ENCODE measurements at regions not wholly inside any gene's neighbourhood (a gene's known extent, or its start where the extent isn't known, plus 50 kb on each side); places are given as distances from the start of the nearest gene placed in this dataset.

- no peak for ATAC-seq
These were observed 135.4 kb upstream of the LARGE1 start for GRCh38 chr22:34055525-34056200.

GRCh38 chr22:34057726-34058125, 137.4 kb upstream of the LARGE1 start:
- no peak for ATAC-seq

DNA sequence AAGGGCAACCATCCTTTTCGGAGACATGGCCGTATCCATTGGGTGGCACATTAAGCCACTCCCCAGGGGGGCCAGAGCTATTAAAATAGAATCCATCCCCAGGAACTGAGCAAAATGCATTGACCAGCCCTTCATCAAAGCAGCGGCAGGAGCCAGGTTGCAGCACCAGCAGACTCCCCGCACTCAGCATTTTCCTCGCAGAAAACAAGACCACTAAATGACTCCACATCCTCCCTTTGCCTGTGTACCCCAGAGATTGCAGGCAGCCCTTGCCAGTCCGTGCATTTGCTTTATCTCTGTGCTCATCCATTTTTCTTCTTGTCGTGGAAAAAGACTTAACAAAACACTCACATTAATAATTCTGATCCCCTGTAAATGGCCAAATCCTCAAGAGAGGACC, 144.4 kb upstream of the LARGE1 start:
- no peak for ATAC-seq

GRCh38 chr22:34067031-34067430, 146.8 kb upstream of the LARGE1 start:
- ATAC-seq: no peak

DNA sequence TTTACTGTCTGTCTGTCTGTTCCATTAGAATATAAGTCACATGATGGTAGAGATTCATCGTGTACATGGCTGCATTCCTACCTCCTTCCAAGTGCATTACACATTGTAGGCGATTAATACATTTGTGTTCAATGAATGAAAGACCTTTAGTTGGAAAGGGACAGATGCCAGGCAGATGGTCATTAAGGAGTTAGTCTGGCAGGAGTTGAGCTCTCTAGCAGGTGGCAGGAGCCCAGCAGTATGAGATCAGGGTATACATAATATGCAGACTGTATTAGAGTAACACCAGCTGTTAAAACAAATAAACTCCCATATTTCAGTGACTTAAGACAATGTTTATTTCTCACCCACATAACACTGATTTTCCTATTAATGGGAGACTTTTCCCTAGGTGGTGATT, 147.7 kb upstream of the LARGE1 start:
- ATAC-seq: no peak

- ATAC-seq: no peak
These were observed 149.8 kb upstream of the LARGE1 start for GRCh38 chr22:34070051-34070450.

DNA sequence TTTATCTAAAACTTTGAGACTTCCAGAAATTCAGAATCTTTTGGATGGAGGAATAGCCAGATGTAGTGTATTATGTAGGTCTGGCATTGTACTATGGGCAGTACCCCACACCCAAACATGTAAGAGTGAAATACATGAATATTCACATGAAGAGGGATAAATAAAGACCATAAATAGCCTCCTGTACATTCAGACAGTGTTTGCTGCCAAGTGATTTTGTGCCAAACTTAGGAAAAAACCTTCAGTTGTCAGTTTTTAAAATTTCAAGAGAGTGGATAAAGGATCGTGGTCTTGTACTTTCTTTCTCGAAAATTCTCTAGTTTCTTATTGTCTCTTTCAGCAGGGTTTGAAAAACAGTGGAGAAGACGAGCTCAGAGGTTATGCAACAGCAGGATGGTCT, 150.3 kb upstream of the LARGE1 start:
- ATAC-seq: no peak

DNA sequence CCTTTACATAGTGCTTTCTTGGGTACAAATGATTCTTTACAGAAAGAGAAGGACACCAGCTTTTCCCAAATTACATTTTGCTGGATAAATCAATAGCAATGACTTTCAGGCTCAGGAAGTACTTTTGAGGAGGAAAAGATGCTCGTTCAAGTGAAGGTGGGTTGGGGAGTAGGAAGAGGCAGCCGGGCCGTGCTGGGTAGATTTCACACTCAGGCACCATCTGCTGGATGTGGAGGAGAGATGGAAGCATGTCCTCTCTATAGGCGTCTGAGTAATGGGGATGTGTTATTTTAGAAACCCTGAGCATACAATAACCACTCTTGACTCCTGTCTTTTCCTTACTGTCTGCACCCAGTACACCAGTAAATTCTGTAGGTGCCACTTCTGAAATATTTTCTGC, 152.3 kb upstream of the LARGE1 start:
- no peak for ATAC-seq

- ATAC-seq: no peak
These were observed 160.2 kb upstream of the LARGE1 start for GRCh38 chr22:34080433-34080832.

- ATAC-seq: no peak
These were observed 176.5 kb upstream of the LARGE1 start for GRCh38 chr22:34096770-34097169.

DNA sequence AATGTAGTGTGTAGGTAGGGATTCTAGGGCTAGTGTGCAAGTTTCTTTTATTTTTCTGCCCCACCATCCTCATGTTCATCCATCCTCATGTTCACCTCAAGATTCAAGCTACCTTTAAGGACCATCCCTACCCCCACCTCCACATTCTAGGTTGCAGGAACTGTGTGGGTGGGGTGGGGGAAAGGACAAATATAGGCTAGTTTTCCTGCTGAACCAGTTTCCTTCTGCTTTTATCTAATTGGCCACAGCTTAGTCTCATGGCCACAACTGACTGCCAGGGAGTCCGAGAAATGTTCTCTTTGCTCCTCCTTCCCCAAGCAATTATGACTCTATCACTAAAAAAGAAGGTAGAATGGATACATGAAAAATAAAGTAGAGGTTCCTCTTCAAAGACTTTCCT, 179.0 kb upstream of the LARGE1 start:
- no peak for ATAC-seq

- ATAC-seq: no peak
These were observed 182.4 kb upstream of the LARGE1 start for GRCh38 chr22:34102633-34103032.

DNA sequence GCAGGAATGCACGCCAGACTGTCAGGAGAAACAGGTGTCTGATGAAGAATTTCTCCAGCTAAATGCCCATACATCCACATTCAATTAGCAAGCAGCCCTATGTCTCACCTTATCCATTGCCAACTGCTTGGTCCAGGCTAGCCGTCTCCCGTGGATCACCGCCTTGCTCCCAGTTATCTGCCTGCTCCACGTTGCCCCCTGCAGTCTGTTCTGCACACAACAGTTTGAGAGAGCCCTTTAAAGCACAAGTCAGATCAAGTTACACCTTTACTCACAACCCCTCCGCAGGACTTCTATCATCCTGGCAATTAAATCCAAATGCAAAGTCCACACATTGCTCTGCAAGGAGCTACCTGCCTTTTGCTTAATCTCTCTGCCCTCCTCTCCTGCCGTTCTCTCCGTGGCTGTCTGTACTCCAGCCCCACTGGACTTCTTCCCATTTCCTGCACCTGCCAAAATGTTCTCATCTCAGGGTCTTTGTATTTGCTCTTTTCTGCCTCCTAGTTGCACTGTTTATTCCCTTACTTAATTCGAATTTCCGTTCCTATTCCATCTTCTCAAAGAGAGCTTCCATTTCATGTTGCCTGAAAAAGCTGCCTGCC, 185.3 kb upstream of the LARGE1 start:
- no peak for ATAC-seq

- no peak for ATAC-seq
These were observed 187.9 kb upstream of the LARGE1 start for GRCh38 chr22:34108168-34108567.

DNA sequence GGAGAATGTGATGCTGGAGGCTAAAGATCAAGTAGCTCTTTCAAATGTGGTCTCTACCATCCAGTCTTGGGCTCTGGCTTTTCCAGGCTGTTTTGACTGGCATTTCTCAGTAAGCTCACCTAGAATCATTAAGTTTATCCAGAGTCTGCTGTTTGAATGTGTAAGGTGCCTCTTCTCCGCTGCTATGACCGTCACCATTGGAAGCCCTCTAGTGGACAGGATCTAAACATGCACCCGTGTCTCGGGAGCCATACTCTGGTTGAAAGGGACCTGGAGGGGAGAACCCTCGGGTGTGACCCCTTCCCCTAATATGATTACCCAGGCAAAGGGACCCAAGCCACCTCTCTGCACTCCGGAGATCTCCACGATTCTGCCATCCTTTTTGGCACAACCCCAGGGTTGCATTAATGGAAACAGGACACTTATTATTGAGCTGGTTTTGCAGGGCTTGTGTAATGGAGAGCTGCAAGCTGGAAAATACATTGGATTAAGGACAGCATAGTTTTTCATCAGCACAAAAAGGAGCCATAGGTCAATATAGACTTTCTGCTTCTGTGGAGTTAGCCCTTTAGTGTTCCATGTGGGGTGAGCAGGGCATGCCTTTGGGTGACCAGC, 191.0 kb upstream of the LARGE1 start:
- no peak for ATAC-seq

GRCh38 chr22:34113381-34113780, 193.1 kb upstream of the LARGE1 start:
- ATAC-seq: no peak

- no peak for ATAC-seq
These were observed 194.1 kb upstream of the LARGE1 start for GRCh38 chr22:34114406-34114805.

- ATAC-seq: no peak
These were observed 195.4 kb upstream of the LARGE1 start for GRCh38 chr22:34115722-34116121.

- ATAC-seq: no peak
These were observed 195.8 kb upstream of the LARGE1 start for GRCh38 chr22:34116126-34116525.

DNA sequence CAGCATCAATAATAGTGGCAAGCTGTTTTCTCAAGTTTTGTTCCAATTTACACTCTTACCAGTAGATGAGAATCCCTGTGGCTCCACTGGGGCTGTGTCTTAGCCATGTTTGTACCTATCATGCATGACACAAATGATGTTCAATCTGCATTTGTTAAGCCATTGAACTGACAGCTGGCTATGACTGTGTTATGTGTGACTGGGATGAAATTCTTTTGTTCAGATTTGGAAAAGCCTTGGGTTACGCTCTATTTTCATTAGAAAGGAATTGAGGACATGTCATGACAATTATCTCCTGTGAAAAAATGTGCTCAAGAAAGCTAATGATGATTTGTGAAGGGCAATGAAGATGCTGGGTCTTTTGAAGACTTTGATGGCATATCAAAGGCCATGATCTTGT, 201.8 kb upstream of the LARGE1 start:
- no peak for ATAC-seq

GRCh38 chr22:34129691-34130486, 209.6 kb upstream of the LARGE1 start:
- no peak for ATAC-seq

DNA sequence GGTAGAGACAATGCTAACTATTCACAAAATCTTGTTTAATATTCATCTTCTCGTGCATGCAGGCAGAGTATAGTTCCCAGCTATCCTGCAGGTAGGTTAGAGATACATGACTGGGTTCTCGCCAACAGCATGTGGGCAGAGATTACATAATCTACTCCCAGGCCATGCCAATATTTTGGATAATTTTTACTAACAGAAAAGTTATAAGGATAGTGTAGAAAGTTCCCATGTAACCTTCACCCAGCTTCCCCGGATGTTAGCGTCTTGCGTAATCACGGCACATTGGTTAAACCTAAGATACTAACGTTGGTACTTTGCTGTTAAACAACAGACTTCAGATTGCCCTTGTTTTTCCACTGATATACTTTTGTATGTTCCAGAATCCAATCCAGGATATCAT, 215.5 kb upstream of the LARGE1 start:
- ATAC-seq: no peak

DNA sequence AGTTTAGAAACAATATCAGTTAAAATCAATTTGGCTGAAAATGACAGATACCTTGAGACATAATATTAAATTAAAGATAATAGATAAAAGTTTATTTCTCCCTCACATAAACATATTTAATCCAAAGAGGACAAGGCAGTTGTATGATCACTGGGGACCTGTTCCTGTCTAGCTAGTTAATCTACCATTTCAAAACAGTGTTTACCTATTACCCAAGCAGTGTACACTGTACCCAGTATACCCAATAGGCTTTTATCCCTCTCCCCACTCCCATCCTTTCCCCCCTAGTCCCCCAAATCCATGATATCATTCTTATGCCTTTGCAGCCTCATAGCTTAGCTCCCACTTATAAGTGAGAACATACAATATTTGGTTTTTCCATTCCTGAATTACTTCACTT, 229.7 kb upstream of the LARGE1 start:
- no peak for ATAC-seq

DNA sequence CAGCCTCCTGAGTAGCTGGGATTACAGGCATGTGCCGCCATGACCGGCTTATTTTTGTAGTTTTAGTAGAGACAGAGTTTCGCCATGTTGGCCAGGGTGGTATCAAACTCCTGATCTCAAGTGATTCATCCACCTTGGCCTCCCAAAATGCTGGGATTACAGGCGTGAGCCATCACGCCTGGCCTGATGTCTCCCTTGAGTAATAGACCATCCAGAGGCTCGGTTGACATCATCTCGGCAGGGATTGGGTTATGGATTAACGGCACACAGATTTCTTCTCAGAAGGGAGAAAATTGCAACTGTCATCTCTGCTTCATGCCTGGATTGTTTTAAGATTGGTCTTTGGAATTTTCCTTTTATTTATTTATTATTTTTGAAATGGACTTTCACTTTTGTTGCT, 239.2 kb upstream of the LARGE1 start:
- no peak for ATAC-seq

Measured in activated CD4-positive, CD25-positive, alpha-beta regulatory T cell treated with anti-CD3 and anti-CD28 coated beads, Interleukin-2, amount 50 U/mL, for 24 hours (primary cell).